GM18517 (cell line): ENCODE measurements at regions not wholly inside any gene's neighbourhood (a gene's known extent, or its start where the extent isn't known, plus 50 kb on each side); places are given as distances from the start of the nearest gene placed in this dataset.

Experiments used
- ATAC-seq: cut with Tn5 transposase; IDR thresholded peaks from one replicate; pipeline ENCODE4 v1.9.1; 2021; ENCODE audit warnings: mild to moderate bottlenecking, moderate library complexity; ENCODE audit not compliant: unreplicated experiment

DNA sequence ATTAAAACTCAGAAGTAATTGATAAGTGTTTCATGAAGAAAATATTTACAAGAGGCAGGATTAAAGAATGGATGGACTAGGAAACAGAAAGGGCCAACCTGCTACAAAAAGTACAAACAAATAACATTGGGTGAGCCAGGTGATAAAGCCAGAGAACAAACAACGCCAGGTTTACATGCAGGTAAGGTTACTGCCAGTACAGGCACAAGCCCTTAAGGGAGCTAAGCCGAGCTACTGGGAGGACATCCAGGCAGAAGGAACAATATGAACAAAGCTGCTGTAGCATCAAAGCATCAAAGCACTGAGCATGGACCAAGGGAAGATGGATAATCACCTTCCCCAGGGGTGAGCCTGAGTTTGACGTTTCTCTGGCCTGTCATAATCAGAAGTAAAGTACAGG, 380.7 kb downstream of the SEC16B start:
- ATAC-seq = no peak

DNA sequence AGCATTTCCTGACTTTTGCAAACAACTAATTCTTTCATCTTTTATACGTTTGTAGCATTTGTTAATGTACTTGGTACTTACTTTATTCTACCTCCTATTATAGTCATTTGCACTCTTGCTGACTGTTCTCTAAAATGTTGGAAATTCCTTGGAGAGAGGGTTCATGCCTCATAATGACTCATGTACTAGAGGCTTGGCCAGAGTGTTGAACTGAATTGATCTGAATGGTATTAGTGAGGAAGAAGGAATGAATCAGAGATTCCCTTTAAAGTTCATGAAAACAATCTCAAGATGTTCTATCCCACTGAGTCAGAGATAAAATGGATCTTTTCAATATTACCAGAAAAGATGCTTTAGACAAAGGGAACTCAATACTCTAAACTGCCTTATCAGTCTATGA, 383.4 kb downstream of the SEC16B start:
- no peak for ATAC-seq

DNA sequence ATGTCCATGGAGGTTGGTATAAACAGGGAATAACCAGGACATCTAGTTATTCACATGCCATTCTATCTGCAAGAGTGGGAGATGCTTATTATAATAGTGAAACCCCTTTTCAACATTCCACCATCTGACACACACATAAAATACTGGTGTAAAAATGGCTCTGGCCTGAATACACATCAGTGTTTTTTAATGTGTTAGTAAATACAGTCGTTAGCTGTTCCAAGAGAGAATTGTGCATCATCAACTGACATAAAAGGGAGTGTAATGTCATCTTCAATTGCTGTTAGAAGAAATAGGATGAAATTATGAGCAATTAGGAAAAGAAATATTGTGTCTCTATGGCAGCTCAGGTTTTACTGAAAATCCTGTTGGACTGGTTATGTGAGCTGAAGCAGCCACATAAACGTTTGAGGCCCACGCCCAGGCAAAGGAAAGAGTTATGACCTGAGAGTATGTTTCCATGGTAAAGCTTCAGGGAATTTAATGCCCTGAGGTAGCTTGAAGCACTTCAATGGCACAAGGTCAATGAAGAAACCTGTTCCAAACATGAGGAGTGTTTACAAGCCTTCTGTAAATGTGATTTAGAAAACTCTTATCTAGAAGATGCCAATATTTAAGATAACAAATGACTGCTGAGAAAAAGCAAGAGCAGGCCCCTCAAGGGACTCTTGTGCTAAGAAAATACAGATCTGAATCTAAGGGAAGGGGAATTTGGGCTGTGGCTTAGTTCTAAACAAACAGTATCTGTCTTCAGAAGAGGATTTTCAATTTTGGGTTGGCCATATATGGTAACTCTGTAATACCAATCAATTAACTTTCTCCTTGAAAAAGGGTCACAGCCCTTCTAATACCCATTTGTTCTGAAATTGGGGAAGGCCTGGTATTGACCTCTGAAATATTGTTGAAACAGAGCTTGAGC, 384.3 kb downstream of the SEC16B start:
- ATAC-seq = no peak

DNA sequence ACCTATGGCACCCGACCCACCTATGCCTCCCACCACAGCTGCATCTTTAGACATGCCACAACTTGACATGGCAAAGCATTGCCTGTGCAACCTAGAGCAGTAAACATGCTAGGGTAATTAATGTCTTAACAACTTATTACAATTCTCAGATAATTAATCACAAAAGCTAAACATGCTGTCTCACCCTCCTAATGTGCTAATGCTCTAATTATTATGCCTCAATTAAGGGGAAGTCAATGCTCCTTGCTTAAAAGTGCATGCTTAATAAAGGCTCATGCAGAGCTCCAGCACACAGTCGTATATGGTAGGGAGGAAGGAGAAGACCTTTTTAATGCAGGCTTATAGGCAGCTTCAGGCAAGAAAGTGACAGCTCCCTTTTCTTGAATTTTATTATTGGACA, 396.0 kb downstream of the SEC16B start:
- ATAC-seq = no peak

DNA sequence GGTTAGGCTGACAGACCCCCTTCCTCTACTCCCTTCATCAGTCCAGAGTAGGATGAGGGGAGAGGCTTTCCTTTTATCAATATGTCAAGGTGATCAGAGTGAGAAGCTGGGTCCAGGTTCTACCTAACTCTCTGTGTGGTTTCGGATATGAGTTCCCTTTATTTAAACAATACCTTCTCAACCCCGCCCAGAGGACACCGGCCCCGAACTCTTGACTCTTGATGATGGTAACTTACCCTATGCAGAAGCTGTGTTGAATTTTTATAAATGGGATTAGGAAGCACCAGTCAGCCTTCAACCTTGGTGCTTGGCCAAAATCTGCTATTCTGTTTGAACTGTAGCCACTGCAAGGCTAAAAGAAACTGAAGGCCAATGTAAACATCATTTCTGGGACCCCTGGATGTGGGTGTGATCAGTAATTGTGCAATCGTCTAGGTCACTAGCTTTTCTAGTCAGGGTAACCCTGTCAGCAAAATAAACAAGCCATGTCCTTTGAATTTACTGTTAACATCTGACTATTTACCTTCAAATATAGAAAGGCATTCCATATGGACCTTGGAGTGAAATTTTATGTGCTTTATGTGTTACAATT, 398.3 kb downstream of the SEC16B start:
- no peak for ATAC-seq

DNA sequence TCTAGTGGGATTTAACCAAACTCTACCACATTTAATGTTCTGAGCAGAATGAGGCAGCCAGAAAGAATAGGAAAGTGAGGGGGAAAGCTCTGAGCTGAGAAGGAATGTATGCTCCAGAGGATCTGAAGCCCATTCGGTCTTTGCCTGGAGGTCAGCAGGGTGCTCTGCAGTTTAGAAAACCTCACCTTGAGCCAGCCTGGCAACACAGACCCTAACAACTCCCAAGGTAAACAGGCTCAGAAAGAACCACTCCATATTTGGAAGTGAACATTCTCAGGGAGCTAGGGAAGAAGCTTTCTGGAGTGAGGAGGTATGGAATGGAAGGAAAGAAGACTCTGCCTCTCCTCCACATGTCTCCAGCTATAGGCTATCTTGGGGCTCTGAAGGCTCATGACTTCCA, 398.8 kb downstream of the SEC16B start:
- no peak for ATAC-seq

DNA sequence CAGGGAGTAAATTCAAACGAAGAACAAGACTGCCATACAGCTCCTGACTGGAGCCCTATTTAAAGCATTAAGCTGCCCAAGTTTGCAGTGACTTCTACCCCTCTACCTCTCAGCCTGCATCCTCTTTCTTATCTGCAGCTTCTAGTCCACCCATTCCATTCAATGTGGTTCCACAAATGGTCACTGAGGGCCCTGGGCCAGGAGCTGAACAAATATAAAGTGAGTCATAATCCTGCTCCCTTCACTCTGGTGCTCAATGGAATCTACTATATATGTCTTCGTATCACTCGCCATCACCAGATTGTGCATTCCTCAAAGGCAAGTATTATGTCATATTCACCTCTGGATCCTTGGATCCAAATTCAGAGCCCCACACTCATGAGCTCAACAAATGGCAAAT, 398.7 kb downstream of the BRINP2 start:
- ATAC-seq = no peak

DNA sequence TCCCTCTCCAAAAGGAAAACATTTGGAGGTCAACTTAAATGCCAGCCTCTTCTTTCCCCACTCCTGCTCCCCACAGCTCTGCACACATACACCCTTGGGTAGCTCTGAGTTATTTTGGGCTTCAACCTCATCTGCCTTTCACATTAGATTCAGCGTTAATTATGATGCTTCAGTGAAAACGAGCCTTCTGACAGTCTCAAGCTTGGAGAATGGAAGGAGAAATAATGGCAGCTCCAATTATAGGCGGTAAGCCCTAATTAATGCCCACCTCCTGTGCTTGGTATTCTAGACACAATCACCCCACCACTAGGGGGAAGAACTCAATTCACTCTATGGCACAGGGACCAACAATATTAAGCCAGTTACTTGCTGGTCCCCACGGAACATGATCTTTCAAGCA, 397.9 kb downstream of the BRINP2 start:
- no peak for ATAC-seq

DNA sequence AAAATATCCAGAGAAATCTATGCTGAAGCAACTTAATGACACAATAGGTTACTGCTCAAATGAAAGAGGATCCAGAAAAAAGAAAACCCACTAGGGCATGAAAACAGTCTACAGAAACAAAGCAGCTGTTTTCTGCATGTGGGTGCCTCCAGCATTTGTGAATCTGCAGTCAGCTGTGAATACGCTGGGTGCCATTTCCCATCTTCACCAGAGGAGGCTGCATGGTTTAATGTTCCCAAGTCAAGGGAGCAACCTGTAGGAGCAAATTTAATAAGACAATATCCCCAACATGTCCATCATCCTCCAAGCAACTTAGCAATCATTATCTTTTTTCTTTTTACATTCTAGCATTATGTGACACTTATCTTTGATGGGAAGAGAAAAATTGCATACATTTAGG, 396.6 kb downstream of the BRINP2 start:
- no peak for ATAC-seq

DNA sequence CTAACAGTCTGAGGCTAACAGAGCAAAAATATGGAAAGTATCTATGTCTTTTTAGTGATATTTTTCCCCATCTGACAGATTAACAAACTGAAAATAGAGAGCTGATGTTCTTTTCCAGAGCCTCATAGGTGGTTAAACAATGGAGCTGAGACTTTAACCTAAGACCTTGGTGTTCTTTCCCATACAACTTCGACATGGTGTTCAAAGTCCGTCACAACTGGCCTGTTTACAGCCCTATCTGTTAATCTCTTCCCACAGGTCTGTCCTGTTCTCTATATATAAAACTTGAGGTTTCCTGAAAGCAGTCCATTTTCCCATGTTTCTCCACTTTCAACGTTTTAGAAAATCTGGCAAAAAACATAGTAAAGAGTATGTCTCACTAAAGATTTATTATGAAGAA, 395.7 kb downstream of the BRINP2 start:
- ATAC-seq = no peak

DNA sequence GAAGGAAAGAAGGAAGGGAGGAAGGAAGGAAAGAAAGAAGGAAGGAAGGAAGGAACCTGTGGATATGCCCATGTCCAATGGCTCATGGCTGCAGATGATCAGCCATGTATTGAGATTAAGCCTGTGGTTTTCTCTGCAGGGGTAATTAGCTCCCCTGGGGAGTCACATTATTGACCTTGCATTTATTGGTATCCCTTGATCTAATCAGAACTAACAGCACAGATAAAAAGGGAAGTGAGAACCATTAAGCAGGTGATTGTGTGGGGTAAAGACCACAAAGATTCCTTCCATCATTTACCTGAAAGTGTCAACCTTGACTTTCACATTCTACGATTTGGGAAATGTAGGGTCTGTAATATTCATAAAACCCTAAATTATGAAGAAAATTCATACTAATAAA, 390.7 kb downstream of the BRINP2 start:
- no peak for ATAC-seq

DNA sequence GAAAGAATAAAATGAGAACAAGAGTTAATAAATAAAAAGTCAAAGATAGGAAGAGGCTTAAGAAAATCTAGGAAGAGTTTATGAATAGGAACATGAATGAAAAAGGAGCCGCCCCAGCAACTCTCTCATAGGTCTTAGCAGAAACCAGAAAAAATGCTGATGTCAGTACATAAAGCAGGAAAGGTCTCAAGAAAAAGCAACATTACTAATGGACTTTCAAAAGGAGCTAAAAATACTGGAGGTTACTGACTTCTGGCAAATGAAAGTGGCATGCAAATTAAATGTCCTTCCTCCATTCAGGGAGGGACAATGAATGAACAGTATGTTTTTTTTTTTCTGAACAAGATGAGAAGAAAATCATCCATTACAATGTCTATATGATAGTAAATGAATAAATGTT, 387.6 kb downstream of the BRINP2 start:
- ATAC-seq = no peak

DNA sequence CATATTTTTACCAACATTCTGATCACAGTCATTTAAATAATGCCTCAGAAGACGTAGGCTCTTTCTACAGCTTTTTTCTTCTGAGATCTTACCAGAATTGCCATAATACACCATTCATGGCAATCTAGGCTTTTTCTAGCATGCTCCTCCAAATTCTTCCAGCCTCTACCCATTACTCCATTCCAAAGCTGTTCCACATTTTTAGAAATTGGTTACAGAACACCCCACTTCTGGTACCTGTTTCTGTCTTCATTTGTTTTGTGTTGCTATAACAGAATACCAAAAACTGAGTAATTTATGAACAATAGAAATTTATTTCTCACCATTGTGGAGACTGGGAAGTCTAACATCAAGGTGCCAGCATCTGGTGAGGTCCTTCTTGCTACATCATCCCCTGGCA, 385.4 kb downstream of the BRINP2 start:
- no peak for ATAC-seq

DNA sequence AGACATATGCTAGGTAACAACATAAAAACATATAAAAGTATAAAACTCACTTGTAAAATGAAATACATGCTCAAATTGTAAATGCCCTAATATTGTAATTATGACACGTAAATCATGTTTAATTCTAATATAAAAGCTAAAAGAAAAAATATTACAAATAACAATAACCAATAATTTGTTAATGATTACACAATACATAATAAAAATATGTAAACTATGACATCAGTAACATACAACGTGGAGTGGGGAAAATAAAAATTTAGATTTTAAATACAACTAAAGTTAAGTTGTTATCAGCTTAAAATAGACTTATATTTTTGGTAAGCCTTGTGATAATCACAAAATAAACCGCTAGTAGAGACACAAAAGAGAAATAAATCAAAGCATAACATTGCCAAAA, 376.4 kb downstream of the BRINP2 start:
- no peak for ATAC-seq

DNA sequence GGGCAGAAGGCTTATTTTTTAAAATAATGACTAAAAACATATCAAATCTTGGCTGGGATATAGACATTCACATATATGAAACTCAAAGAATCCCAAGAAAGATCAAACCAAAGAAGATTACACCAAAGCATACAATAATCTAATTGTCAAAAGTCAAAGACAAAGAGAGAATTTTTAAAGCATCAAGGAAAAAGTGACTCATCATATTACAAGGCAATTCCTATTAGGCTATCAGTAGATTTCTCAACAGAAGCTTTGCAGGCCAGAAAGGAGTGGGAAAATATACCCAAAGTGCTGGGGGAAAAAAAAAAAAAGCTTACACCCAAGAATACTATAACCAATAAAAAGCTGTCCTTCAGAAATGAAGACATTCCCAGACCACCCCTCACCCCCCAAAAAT, 375.6 kb downstream of the BRINP2 start:
- no peak for ATAC-seq

DNA sequence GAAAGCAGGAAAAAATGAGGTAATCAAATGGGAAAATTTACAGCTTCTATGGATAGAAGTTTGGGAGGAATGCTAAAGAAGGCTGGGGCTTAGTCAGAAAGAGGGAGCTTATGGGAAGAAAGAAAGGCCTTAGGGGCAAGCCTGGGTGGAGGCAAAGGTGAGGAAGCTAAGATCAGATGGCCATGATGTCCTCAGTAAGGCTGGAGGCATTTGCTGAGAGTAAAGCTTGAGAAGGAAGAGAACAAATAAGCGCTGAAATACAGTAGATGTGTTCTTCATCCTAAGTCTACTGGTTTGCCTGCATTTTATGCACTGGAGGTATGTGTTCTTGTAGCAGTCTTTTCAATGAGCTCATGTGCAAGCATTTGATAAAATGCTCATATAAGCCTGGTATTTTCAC, 355.4 kb downstream of the BRINP2 start:
- ATAC-seq = no peak

DNA sequence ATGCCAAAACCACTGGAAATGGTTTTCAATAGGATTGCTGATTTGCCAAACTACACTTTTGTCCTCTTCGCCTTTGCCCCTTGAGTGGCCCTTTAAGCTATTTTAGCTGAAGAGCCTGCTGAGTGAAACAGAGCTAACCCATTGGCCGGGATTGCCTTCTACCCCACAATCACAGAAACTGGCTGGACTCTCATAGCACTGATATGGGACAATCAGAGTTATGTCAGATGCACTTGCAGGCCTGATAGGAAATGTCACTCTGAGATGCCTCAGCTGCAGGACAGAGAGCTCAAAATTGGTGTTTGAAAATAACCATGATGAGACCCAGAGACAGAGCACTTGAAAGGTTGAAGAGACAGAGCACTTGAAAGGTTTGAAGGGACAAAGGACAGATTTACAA, 354.4 kb downstream of the BRINP2 start:
- no peak for ATAC-seq

DNA sequence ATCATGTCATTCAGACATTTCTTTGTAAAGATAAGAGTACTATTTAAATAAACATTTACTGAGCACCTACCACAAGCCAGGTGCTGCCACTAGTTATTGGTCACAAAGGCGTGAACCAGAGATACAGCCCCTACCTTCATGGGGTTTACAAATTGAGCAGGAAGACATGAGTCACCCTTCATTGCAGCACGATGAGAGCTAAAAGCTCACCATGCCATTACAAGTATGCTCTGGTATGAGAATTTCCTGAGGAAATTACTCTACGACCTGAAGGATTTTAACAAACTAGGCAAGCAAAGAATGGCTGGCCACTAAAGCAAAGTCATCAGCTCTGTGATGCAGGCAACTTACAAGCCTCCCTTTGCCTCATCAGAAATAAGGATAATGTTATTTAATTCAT, 346.8 kb downstream of the BRINP2 start:
- ATAC-seq = no peak

DNA sequence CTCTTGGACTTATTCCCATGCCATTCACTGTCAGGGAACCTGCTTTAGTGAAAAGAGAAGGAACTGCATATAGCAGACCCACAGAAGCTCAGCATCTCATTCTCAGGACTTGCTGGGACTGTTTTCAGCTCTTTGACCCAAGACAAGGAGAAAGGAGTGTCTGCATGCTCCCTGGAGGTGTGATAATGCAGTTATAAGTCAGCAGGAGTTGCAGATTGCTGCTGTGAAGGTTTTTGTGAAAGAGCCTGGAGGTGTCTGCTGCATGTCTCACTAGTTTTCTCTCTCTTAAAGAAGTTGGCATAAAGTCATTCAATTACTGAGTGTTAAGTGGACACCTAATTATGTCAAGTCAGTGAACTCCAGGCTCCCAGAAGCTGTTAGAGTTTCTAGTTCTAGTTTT, 343.4 kb downstream of the BRINP2 start:
- no peak for ATAC-seq

DNA sequence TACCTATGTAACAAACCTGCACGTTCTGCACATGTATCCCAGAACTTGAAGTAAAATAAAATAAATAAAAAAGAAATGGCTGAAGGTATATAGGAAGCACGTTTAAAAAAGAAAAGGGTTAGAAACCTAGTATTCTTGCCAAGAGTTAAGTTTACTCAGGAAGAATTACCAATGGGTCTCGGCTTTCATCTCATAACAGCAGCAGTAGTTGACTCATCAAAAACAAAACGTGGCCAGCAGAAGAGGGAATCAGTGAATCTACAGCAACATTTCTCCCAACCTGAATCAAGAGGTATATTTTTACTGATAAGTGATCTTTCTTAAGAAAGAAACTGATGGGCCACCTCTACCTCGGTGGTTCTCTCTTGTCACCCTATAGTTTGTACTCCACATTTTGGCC, 340.3 kb downstream of the BRINP2 start:
- ATAC-seq = no peak

DNA sequence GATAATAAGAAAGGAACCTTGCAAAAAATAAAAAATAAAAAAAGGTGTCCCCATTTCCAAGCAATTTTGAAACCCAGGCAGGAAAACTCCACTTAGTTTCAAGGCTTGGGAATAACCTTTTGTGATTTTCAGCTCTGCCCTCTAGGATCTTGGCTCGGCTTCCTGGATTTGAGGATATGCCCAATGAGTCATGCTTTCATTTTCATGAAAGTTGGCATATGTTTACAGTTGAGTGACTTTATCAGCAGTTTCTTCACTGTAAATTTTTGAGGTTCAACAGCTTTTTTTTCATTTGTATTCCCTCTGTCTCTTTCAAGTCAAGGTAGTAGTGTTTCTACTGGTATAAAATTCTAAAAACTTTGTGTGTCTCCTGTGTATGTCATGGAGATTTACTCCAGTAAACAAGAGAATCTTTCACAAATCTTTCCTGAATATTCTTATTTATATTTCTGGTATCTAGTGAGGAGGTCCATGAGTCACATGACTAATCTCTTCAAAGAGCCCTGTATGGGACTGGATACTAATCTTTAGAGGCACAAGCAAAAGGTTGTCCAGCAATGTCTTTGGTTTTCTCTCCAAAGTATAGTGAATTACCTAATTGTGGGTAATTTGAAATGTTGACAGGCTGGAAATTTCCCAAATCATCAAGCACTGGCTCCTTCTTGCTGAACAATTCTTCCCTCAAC, 335.3 kb downstream of the BRINP2 start:
- ATAC-seq = no peak

DNA sequence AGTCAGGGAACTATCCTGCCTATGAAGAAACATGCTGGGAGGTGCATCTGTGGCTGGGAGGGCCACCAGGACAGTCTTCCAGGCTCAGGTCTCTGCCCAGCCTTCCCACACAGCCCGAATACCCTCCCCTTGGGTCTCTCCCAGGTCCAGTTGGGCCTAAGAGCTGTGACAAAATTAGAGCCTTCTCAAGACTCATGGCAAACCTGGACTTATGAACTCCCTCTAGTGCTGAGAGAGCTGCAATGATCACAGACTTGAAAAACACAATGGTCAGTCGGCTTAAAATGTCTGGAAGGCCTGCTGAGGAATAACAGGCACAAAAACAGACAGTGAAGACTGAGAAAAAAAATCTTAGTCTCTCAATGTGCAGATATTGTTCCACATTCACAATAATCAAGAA, 325.1 kb downstream of the BRINP2 start:
- ATAC-seq = no peak
